Caco-2 (cell line): ENCODE measurements at regions not wholly inside any gene's neighbourhood (a gene's known extent, or its start where the extent isn't known, plus 50 kb on each side); places are given as distances from the start of the nearest gene placed in this dataset.

ENCODE experiments used
- BruUV-seq: library from RNA; stranded (reverse); fragments of 400-500 nt; replicated peaks from 2 replicates; lab custom pipeline; 2021; lab: Mats Ljungman, UMichigan
- CTCF ChIA-PET: fragments of 300-600 bp; sonication (Branson Sonifier 250); formaldehyde crosslinking; loops from one replicate; lab custom pipeline; 2022; ENCODE audit warnings: antibody characterized with exemption; lab: Charles Lee
- POLR2A ChIA-PET: fragments of 300-600 bp; sonication (Branson Sonifier 250); formaldehyde crosslinking; loops from one replicate; lab custom pipeline; 2022; ENCODE audit warnings: antibody characterized with exemption; lab: Charles Lee
- DNase-seq, 2 experiments: peaks; one replicate each; pipeline versions ENCODE4 v3.0.0 to v3.0.0-alpha.2; 2020 to 2022
- H3K27me3 ChIP-seq: replicated peaks from 2 replicates; pipeline ENCODE4 v1.6.0; 2011; ENCODE audit warnings: low read length; ENCODE audit not compliant: control insufficient read depth, insufficient read depth
- H3K36me3 ChIP-seq: 2 replicates; pipeline ENCODE4 v1.5.1; 2011; ENCODE audit warnings: low read length; ENCODE audit not compliant: control insufficient read depth, insufficient read depth
- H3K4me1 ChIP-seq: fragments of 250-450 bp; sonication (Bioruptor Pico); 2 replicates; pipeline ENCODE4 v1.5.1; 2020; ENCODE audit warnings: mild to moderate bottlenecking
- H3K4me3 ChIP-seq: 2 replicates; pipeline ENCODE4 v1.5.1; 2011; ENCODE audit warnings: low read depth, mild to moderate bottlenecking, control low read depth, low read length
- H3K9me3 ChIP-seq: fragments of 250-450 bp; sonication (Bioruptor Pico); 2 replicates; pipeline ENCODE4 v1.5.1; 2020; ENCODE audit warnings: mild to moderate bottlenecking, moderate library complexity
- H3K27ac Mint-ChIP-seq: one replicate; pipeline ENCODE4 v1.8.0; 2022; ENCODE audit warnings: mixed read lengths; ENCODE audit not compliant: unreplicated experiment
- H3K27me3 Mint-ChIP-seq: one replicate; pipeline ENCODE4 v1.8.0; 2022; ENCODE audit warnings: mixed read lengths; ENCODE audit not compliant: insufficient read depth, unreplicated experiment
- H3K36me3 Mint-ChIP-seq: one replicate; pipeline ENCODE4 v1.8.0; 2022; ENCODE audit warnings: mild to moderate bottlenecking, mixed read lengths; ENCODE audit not compliant: insufficient read depth, unreplicated experiment
- H3K4me1 Mint-ChIP-seq: one replicate; pipeline ENCODE4 v1.8.0; 2022; ENCODE audit warnings: low read depth, mixed read lengths; ENCODE audit not compliant: unreplicated experiment
- H3K4me3 Mint-ChIP-seq: one replicate; pipeline ENCODE4 v1.8.0; 2022; ENCODE audit warnings: mild to moderate bottlenecking, moderate library complexity, mixed read lengths; ENCODE audit not compliant: unreplicated experiment
- H3K9me3 Mint-ChIP-seq: one replicate; pipeline ENCODE4 v1.8.0; 2022; ENCODE audit warnings: mixed read lengths; ENCODE audit not compliant: unreplicated experiment
- intact Hi-C: fragments of 100-400 bp; cut with micrococcal nuclease; formaldehyde crosslinking; loops from one replicate; pipeline ENCODE4 v1.10.0; 2022; ENCODE audit not compliant: unreplicated experiment
- TF ChIP-seq, protein P1 (sequence below), 2 experiments: fragments of 200-600 bp in 1 of 2; IDR thresholded peaks; 1 replicate in 1 of 2; 2 replicates in 1 of 2; pipeline versions ENCODE4 v1.5.1 to v1.8.0; 2011 to 2022; ENCODE audit warnings: antibody characterized with exemption in 1 of 2, control low read depth in 1 of 2, inconsistent platforms in 1 of 2, low read depth in 1 of 2, low read length in 1 of 2, mild to moderate bottlenecking in 1 of 2, moderate library complexity in 1 of 2; ENCODE audit not compliant: insufficient read depth in 1 of 2, severe bottlenecking in 1 of 2, unreplicated experiment in 1 of 2

DNA sequence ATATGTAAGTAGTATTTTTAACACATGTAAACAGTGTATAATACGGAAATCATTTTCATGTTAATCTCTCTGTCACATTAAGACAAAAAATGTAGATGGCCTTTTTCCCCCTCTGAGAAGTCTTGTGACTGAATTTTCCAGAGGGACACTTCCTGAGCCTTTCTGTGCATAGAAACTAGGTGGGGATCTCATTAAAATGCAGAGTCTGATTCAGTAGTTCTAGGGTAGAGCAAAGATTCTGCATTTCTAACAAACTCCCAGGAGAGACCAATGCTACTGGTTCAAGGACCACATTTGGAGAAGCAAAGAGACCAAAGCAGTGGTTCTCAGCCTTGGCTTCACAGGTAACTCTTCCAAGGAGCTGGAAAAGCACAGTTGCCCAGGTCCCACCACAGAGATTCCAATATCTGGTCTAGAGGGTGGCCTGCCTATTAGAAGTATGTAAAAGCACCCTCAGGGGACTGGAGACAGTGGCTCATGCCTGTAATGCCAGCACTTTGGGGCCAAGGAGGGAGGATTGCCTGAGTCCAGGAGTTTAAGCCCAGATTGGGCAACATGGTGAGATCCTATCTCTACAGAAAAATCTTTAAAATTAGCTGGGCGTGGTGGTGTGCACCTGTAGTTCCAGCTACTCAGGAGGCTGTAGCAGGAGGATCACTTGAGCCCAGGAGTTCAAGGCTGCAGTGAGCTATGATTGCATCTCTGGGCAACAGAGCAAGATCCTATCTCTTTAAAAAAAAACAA, 378.5 kb downstream of the KIF16B start:
- no peak overlapping the region for H3K4me3 ChIP-seq
- no peaks in the 10 kb centered on the region for H3K36me3 Mint-ChIP-seq
- no peaks in the 10 kb centered on the region for H3K9me3 Mint-ChIP-seq
- ChIA-PET CTCF (no interaction called here), POLR2A (no interaction called here)
- no peaks in the 10 kb centered on the region for H3K36me3 ChIP-seq
- H3K9me3 ChIP-seq = no peaks in the 10 kb centered on the region; the same call in 1 of the 2 replicates
- no peaks in the 10 kb centered on the region for H3K4me1 ChIP-seq
- no TSS peak for BruUV-seq
- H3K4me1 Mint-ChIP-seq = peaks cover 7% of the 10 kb centered on the region
- intact Hi-C loops = no loop called here
- no peaks in the 10 kb centered on the region for H3K27me3 Mint-ChIP-seq
- TF ChIP-seq, protein P1, sequence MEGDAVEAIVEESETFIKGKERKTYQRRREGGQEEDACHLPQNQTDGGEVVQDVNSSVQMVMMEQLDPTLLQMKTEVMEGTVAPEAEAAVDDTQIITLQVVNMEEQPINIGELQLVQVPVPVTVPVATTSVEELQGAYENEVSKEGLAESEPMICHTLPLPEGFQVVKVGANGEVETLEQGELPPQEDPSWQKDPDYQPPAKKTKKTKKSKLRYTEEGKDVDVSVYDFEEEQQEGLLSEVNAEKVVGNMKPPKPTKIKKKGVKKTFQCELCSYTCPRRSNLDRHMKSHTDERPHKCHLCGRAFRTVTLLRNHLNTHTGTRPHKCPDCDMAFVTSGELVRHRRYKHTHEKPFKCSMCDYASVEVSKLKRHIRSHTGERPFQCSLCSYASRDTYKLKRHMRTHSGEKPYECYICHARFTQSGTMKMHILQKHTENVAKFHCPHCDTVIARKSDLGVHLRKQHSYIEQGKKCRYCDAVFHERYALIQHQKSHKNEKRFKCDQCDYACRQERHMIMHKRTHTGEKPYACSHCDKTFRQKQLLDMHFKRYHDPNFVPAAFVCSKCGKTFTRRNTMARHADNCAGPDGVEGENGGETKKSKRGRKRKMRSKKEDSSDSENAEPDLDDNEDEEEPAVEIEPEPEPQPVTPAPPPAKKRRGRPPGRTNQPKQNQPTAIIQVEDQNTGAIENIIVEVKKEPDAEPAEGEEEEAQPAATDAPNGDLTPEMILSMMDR (IDR thresholded peaks at IDR 0.05; ENCODE audit: insufficient read depth in 1 of 2, low read depth in 1 of 2, low read length in 1 of 2, severe bottlenecking in 1 of 2, unreplicated experiment in 1 of 2) = no peak
- no peaks in the 10 kb centered on the region for H3K27me3 ChIP-seq
- DNase-seq = no peak
- H3K27ac Mint-ChIP-seq = no peak overlapping the region
- no peak overlapping the region for H3K4me3 Mint-ChIP-seq

DNA sequence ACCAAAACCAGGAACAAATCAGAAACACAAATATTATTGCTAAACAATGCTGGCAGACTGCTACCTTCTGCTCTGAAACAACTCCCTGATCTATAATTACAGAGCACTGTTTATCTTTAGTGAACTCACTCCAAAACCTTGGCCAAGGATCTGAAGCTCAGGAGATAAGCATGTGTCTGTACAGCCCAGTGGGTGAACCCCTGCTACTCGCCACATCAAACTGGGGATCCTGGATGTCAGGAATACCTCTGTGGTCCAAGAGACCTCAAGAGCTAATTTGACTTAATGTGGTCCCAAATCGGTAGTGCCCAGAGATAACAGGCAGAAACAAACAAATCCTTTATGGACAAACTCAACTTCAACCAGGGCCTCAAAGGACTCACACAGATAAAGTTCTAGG, 381.8 kb downstream of the KIF16B start:
- BruUV-seq = no TSS peak
- Histone ChIP-seq H3K4me1 (no peaks in the 10 kb centered on the region), H3K9me3 (no peaks in the 10 kb centered on the region; the same call in none of the 2 replicates), H3K36me3 (no peaks in the 10 kb centered on the region), H3K4me3 (no peak overlapping the region), H3K27me3 (no peaks in the 10 kb centered on the region)
- H3K4me1 Mint-ChIP-seq = peaks cover 7% of the 10 kb centered on the region
- POLR2A ChIA-PET = no interaction called here
- CTCF ChIA-PET = no interaction called here
- no peak overlapping the region for H3K4me3 Mint-ChIP-seq
- intact Hi-C loops = no loop called here
- no peak overlapping the region for H3K27ac Mint-ChIP-seq
- DNase-seq = no peak
- H3K27me3 Mint-ChIP-seq = no peaks in the 10 kb centered on the region
- no peaks in the 10 kb centered on the region for H3K36me3 Mint-ChIP-seq
- TF ChIP-seq, protein P1 (IDR thresholded peaks at IDR 0.05; ENCODE audit: insufficient read depth in 1 of 2, low read depth in 1 of 2, low read length in 1 of 2, severe bottlenecking in 1 of 2, unreplicated experiment in 1 of 2) = no peak
- no peaks in the 10 kb centered on the region for H3K9me3 Mint-ChIP-seq

DNA sequence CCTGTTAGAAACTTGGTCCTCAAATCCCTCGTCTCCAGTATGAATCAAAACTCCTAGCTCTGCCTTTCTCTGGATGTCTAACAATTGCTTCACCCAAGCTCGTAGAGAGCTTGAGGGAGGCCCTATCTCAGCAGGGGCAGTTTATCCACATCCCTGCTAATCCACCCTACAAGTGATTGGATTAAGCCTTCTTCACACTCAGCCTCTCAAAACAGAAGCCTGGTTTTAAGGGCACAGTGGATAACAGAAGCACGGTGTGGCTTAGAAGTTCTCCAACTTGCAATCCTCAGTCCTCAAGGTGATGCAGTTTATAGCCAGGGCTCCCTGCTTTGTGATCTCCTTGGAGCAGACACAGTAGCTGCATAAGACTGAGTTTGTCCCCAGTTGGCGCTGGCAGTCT, 383.9 kb downstream of the KIF16B start:
- BruUV-seq = no TSS peak
- H3K36me3 ChIP-seq = no peaks in the 10 kb centered on the region
- no peaks in the 10 kb centered on the region for H3K4me1 ChIP-seq
- CTCF ChIA-PET = no interaction called here
- intact Hi-C loops = no loop called here
- H3K27me3 ChIP-seq = no peaks in the 10 kb centered on the region
- H3K27ac Mint-ChIP-seq = no peak overlapping the region
- TF ChIP-seq, protein P1 (IDR thresholded peaks at IDR 0.05; ENCODE audit: insufficient read depth in 1 of 2, low read depth in 1 of 2, low read length in 1 of 2, severe bottlenecking in 1 of 2, unreplicated experiment in 1 of 2) = no peak
- H3K4me1 Mint-ChIP-seq = no peaks in the 10 kb centered on the region
- H3K36me3 Mint-ChIP-seq = no peaks in the 10 kb centered on the region
- H3K4me3 Mint-ChIP-seq = no peak overlapping the region
- no peak for DNase-seq
- H3K9me3 Mint-ChIP-seq = no peaks in the 10 kb centered on the region
- no peaks in the 10 kb centered on the region for H3K27me3 Mint-ChIP-seq
- no peaks in the 10 kb centered on the region; the same call in 1 of the 2 replicates for H3K9me3 ChIP-seq
- POLR2A ChIA-PET = no interaction called here
- H3K4me3 ChIP-seq = no peak overlapping the region
